ENCODE measurements at regions not wholly inside any gene's neighbourhood (a gene's known extent, or its start where the extent isn't known, plus 50 kb on each side); places are given as distances from the start of the nearest gene placed in this dataset.

- no peak overlapping the region for H3K9ac ChIP-seq (ENCODE audit: low read length)
These were observed 249.4 kb downstream of the PRDM9 start for GRCh38 chr5:23756779-23757178.

DNA sequence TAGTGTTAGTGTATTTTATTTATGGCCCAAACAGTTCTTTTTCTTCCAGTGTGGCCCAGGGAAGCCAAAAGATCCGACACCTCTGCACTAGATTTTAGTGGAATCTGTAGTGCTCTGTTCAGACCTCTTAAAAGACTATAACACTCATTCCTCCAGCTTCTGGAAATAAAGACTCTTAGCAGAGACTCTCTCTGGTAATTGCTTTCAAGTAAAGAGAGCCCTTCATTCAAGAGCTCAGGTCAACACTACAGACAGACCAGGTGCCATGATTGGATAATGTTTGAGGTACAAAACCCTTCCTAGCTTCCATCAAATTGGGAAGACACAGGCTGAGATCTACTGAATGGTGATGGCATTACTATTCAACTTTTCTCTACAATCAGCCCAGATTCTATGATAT, 255.8 kb downstream of the PRDM9 start:
- Histone ChIP-seq H3K36me3 (ENCODE audit: insufficient read depth, low read length) (no peaks in the 10 kb centered on the region), H2AFZ (ENCODE audit: low read depth, low read length) (no peak overlapping the region), H3K9me3 (ENCODE audit: low read length) (no peaks in the 10 kb centered on the region)

More at GRCh38 chr5:23756779-23757178, 249.4 kb downstream of the PRDM9 start:
- Histone ChIP-seq H3F3A (ENCODE audit: insufficient read depth, low read length, poor library complexity, severe bottlenecking) (no peaks in the 10 kb centered on the region), H3K4me2 (ENCODE audit: low read length) (no peak overlapping the region), H3K9me2 (ENCODE audit: insufficient read depth, low read length) (no peaks in the 10 kb centered on the region), H3K4me3 (ENCODE audit: low read length) (no peak overlapping the region), H3K9me3 (ENCODE audit: low read length) (no peaks in the 10 kb centered on the region), H3K36me3 (ENCODE audit: insufficient read depth, low read length) (no peaks in the 10 kb centered on the region), H3K79me2 (replicated peaks; ENCODE audit: insufficient read depth, low read length) (no peaks in the 10 kb centered on the region), H3K27me3 (ENCODE audit: insufficient read depth, low read depth, low read length) (no peaks in the 10 kb centered on the region), H4K20me1 (ENCODE audit: insufficient read depth) (no peaks in the 10 kb centered on the region), H2AFZ (ENCODE audit: low read depth, low read length) (no peak overlapping the region), H3K27ac (ENCODE audit: low read length) (no peak overlapping the region)
- no peak for TF ChIP-seq RAD21 (conservative IDR thresholded peaks at IDR 0.05)
- TF ChIP-seq EZH2 (IDR thresholded peaks at IDR 0.05; ENCODE audit: borderline replicate concordance, insufficient read depth, low read length, poor library complexity, severe bottlenecking) = no peak
- no peak for TF ChIP-seq EP300 (conservative IDR thresholded peaks at IDR 0.05; ENCODE audit: poor library complexity, severe bottlenecking)
- TF ChIP-seq REST (IDR thresholded peaks at IDR 0.05; ENCODE audit: borderline replicate concordance) = no peak
- no peak for TF ChIP-seq MXI1 (conservative IDR thresholded peaks at IDR 0.05; ENCODE audit: poor library complexity, severe bottlenecking)
- TF ChIP-seq SMC3 (conservative IDR thresholded peaks at IDR 0.05; ENCODE audit: poor library complexity) = no peak
- no peak for TF ChIP-seq TAF1 (IDR thresholded peaks at IDR 0.05; ENCODE audit: low read depth)
- no peak for TF ChIP-seq POLR2AphosphoS5 (IDR thresholded peaks at IDR 0.05)

More for the DNA sequence above, 255.8 kb downstream of the PRDM9 start:
- TF ChIP-seq RAD21 (conservative IDR thresholded peaks at IDR 0.05) = no peak
- no peak for TF ChIP-seq TAF1 (IDR thresholded peaks at IDR 0.05; ENCODE audit: low read depth)
- no peak for TF ChIP-seq EZH2 (IDR thresholded peaks at IDR 0.05; ENCODE audit: borderline replicate concordance, insufficient read depth, low read length, poor library complexity, severe bottlenecking)
- TF ChIP-seq, protein P1, sequence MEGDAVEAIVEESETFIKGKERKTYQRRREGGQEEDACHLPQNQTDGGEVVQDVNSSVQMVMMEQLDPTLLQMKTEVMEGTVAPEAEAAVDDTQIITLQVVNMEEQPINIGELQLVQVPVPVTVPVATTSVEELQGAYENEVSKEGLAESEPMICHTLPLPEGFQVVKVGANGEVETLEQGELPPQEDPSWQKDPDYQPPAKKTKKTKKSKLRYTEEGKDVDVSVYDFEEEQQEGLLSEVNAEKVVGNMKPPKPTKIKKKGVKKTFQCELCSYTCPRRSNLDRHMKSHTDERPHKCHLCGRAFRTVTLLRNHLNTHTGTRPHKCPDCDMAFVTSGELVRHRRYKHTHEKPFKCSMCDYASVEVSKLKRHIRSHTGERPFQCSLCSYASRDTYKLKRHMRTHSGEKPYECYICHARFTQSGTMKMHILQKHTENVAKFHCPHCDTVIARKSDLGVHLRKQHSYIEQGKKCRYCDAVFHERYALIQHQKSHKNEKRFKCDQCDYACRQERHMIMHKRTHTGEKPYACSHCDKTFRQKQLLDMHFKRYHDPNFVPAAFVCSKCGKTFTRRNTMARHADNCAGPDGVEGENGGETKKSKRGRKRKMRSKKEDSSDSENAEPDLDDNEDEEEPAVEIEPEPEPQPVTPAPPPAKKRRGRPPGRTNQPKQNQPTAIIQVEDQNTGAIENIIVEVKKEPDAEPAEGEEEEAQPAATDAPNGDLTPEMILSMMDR (IDR thresholded peaks at IDR 0.05; ENCODE audit: poor library complexity, severe bottlenecking) = no peak
- TF ChIP-seq EP300 (conservative IDR thresholded peaks at IDR 0.05; ENCODE audit: poor library complexity, severe bottlenecking) = no peak
- no peaks in the 10 kb centered on the region for H3K27me3 ChIP-seq (ENCODE audit: insufficient read depth, low read depth, low read length)
- no peak overlapping the region for H3K4me2 ChIP-seq (ENCODE audit: low read length)
- no peak overlapping the region for H3K4me3 ChIP-seq (ENCODE audit: low read length)
- H3F3A ChIP-seq (ENCODE audit: insufficient read depth, low read length, poor library complexity, severe bottlenecking) = no peaks in the 10 kb centered on the region
- H4K20me1 ChIP-seq (ENCODE audit: insufficient read depth) = no peaks in the 10 kb centered on the region
- no peaks in the 10 kb centered on the region for H3K9me2 ChIP-seq (ENCODE audit: insufficient read depth, low read length)
- H3K9ac ChIP-seq (ENCODE audit: low read length) = no peak overlapping the region
- no peaks in the 10 kb centered on the region for H3K79me2 ChIP-seq (replicated peaks; ENCODE audit: insufficient read depth, low read length)
- H3K27ac ChIP-seq (ENCODE audit: low read length) = no peak overlapping the region
